ENCODE measurements at regions not wholly inside any gene's neighbourhood (a gene's known extent, or its start where the extent isn't known, plus 50 kb on each side); places are given as distances from the start of the nearest gene placed in this dataset.
"Not testable (repeated sequence)": the region's sequence is repeated elsewhere in the genome, so short reads cannot be mapped to it uniquely, and the experiment has no call there.

- no peak for DNase-seq (ENCODE audit: low spot score)
These were observed 267.2 kb downstream of the SH3BP4 start for GRCh38 chr2:235219048-235219447.

DNA sequence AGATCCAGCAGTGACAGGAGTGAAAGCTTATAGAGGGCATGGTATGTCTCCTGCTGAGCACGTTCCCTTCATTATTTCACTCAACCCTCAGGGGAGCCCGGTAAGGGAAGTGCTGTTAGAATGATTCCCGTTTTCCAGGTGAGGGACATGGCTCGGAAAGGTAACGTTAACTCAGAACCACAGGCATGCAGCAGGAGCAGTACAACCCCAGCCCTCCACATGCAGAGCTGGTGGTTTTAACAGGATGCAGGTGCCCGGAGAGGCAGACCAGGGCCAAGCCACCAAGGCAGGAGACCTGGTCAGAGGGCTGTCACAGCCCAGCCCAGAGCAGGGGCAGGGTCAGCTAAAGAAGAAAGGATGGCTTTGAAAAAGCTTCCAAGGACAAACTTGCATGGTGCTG is 268.5 kb downstream of the SH3BP4 start:
- DNase-seq (ENCODE audit: low spot score), result no peak

DNA sequence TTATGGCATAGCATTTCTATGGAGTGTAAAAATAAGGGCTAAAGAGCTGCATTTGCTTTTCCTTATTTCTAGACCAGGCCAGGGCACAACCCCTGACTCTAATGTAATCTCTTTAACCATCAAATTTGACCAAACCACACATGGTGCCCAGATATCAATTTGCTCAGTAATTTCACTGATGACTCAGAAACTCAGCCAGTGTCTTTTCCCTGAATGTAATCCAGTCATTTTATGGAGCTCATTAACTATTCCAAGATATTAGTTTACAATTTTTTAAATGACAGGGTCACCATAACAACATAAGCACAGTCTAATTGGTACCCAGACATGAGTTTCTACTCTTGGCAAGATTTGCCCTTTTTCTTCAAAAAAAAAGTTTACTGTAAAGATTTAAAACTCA is 270.8 kb upstream of the AGAP1 start:
- DNase-seq (ENCODE audit: low spot score), result no peak

DNA sequence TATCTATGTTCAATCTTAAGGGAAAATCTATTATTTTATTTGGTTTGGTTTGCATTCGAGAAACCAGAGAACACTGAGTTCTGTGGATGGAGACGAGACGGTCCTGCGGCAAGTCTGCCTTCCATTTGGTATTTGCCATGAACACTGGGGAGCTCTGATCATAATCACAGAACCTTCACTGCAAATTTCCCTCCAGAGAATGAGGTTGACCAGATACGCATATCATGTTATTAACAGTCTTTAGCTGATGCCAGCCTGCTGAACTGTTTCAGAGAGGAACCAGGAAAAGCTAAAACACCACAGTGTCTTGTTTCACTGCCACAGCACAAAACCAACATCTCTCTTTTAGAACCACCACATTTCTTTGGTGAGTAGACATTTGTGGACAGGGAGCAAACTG is 269.4 kb upstream of the AGAP1 start:
- no peak for DNase-seq (ENCODE audit: low spot score)

GRCh38 chr2:235225261-235225660 is 268.6 kb upstream of the AGAP1 start:
- DNase-seq (ENCODE audit: low spot score), result no peak

DNA sequence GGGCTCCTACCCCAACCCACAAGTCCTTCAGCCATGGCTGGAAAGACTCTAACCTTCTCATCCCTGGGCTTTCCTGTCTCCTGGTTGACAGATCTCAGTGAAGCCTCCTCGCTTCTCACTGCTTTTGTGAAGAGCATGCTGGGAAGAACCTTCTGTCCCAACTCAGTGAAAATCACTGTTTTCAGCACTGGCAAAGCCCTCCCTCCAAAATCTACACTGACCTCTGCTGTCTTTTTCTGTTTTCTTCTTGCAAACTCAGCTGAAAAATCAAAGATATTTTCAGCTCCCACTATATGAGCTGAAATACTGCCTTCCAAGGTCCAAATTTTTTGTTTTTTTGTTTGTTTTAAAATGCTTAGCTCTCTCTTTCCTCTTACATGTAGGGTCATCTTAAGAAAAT is 266.3 kb upstream of the AGAP1 start:
- no peak for DNase-seq (ENCODE audit: low spot score)

GRCh38 chr2:235228422-235228821 is 265.4 kb upstream of the AGAP1 start:
- not testable (repeated sequence) for DNase-seq (ENCODE audit: low spot score)

DNA sequence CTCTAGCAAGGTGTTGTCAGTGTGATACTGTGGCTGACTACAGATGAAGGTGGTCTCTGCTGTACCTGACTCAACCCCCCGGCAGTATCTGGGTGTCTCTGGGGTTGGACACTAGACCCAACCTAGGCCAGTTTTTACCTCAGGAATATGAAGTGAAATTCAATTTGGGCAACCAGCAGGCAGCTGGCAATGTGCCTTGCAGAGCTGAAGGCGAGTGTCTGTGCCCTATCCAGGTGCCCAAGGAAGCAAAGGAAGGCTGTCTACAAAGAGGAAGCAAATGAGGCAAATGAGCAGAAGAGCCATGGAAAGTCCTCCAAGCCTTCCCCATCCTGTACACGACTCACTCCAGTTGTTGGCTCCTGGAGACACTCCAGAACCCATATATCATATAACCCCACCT is 264.6 kb upstream of the AGAP1 start:
- DNase-seq (ENCODE audit: low spot score), result no peak

DNA sequence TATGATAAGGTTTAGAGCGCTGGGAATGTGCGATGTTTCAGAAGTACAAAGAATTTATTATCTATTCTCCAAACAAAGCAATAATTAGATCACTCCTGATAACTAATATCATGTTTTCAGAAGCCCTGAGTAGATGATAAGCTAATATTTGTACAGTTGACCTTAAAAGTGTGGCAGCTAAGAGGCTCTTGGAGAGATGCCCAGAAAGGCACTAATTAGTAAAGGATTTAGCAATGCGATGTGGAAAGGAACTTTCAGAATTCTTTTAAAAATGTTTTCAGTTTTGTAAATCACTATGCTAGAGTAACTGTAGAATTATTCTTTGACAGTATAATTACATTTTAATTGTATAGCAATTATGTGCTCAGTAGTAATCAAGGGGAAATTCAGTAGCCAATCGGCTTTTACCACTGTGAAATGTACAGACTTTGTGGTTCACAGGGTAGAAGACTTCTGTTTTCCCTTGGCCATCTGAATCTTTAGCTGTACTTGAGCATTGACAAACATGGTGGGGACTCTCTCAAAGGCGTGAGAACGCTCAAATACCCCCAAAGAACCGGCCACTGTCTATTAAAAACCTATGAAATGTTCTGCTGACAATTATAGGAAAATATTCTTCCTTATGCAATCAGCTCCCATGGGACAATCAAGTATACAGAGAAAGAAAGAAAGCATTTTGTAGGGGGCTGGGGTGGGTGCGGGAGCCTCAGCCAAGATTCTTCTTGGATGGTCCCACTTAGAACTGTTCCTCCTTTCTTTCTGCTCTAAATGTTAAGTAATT is 262.8 kb upstream of the AGAP1 start:
- DNase-seq (ENCODE audit: low spot score), result no peak

- no peak for DNase-seq (ENCODE audit: low spot score)
These were observed 261.1 kb upstream of the AGAP1 start for GRCh38 chr2:235232449-235233433.

DNA sequence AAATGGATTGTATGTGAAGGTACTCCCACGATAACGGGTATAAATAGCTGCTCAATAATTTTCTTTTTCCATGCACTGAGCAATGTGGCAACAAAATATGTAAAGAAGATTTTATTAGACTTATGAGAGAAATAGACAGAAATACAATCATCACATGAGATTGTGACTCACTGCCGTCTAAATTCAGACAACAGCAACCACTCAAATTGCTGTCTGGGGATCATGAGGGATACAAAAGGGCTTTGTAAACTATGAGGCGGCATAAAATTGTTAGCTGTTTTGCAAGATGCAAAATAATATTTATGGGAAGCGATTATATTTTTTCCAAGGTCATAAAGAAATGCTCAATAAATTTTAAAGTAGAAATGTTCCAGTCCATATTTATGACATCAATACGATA is 259.1 kb upstream of the AGAP1 start:
- DNase-seq (ENCODE audit: low spot score), result no peak

GRCh38 chr2:235235977-235236767 is 257.7 kb upstream of the AGAP1 start:
- DNase-seq (ENCODE audit: low spot score), result no peak

GRCh38 chr2:235238537-235238936 is 255.3 kb upstream of the AGAP1 start:
- DNase-seq (ENCODE audit: low spot score), result no peak

- no peak for DNase-seq (ENCODE audit: low spot score)
These were observed 253.3 kb upstream of the AGAP1 start for GRCh38 chr2:235240574-235240973.

DNA sequence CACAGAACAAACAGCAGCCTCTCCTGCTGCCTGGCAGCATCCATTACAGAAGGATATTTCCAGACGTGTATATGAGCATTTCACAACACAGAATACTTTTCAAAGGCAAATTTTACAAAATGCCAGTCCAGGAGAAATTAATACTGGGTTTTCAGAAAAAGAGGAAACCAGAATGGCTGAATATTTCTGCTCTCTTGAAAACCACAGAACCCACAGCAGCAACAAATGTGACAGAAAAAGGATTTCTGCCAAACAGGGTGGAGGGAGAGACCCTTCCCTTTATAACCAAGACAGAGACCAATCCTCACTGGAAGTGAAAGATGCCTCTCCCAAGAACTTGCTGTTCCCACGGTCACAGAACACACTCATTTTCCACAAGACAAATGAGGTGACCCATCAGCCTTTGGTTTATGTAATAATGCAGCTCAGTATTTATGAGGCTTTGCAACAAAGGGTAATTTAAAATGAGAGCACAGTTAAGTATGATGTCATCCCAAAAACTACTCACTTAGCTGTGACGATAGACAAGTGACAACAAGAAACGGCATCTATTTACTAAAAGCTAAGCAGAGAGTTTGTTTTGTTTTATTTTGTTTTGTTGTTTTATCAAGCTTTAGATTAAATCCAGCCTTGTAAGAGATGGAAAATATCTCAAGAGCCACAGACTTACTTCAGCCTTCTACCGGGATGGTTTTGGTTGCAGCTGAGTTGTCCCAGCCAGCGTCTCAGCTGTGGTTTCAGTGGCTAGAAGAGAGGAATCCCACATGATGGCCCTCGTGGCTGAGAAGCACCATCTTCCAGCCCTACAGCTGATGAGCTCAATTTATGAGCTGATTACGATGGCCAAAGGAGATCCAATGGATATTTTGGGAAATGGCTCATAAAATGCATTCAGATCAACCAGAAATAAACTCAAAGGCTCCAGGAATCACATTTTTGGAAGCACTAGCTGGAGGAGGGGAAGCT is 249.3 kb upstream of the AGAP1 start:
- no peak for DNase-seq (ENCODE audit: low spot score)

GRCh38 chr2:235247001-235247400 is 246.8 kb upstream of the AGAP1 start:
- no peak for DNase-seq (ENCODE audit: low spot score)

- DNase-seq (ENCODE audit: low spot score), result no peak
These were observed 238.2 kb upstream of the AGAP1 start for GRCh38 chr2:235255693-235256092.

- no peak for DNase-seq (ENCODE audit: low spot score)
These were observed 236.3 kb upstream of the AGAP1 start for GRCh38 chr2:235257590-235257989.

DNA sequence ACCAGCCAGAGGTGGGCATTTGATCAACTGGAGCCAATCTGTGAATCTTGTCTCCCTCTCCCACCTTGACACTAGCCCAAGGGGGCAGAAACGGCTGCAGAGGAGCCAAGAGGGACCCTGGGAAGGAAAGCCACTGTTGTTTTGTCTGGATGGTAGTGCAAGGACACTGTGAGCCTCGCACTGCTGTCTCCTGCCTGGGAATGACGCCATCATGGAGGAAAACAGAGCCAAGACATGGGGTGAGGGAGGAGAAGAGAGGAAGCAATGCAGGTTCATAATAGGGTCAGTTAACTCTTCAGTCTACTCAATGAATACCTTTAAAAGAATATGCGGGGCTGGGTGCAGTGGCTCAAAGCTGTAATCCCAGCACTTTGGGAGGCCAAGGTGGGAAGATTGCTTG is 231.1 kb upstream of the AGAP1 start:
- no peak for DNase-seq (ENCODE audit: low spot score)

- peak; percentile 87 for DNase-seq (ENCODE audit: low spot score)
These were observed 230.4 kb upstream of the AGAP1 start for GRCh38 chr2:235263205-235264120.
